Left ventricle myocardium inferior (tissue), 1 donor: ENCODE measurements at regions not wholly inside any gene's neighbourhood (a gene's known extent, or its start where the extent isn't known, plus 50 kb on each side); places are given as distances from the start of the nearest gene placed in this dataset.

Source experiments
- DNase-seq: peaks from one replicate; pipeline ENCODE4 v3.0.0-alpha.2; 2020
- H3K27ac ChIP-seq: fragments of 200-600 bp; replicated peaks from 2 replicates; pipeline ENCODE4 v1.8.0; 2021
- H3K27me3 ChIP-seq: fragments of 200-600 bp; 2 replicates; pipeline ENCODE4 v1.8.0; 2021; ENCODE audit warnings: low read depth
- H3K36me3 ChIP-seq: fragments of 200-600 bp; 2 replicates; pipeline ENCODE4 v1.8.0; 2021
- H3K4me1 ChIP-seq: fragments of 200-600 bp; 2 replicates; pipeline ENCODE4 v1.8.0; 2021
- H3K4me3 ChIP-seq: fragments of 200-600 bp; 2 replicates; pipeline ENCODE4 v1.8.0; 2021; ENCODE audit warnings: mild to moderate bottlenecking, moderate library complexity
- H3K9me3 ChIP-seq: fragments of 200-600 bp; replicated peaks from 2 replicates; pipeline ENCODE4 v1.8.0; 2021
- CTCF ChIP-seq: fragments of 200-600 bp; IDR thresholded peaks from 2 replicates; pipeline ENCODE4 v1.8.0; 2021; ENCODE audit warnings: antibody characterized with exemption, mild to moderate bottlenecking, borderline replicate concordance
- intact Hi-C: fragments of 100-400 bp; cut with micrococcal nuclease; formaldehyde crosslinking; loops from one replicate; pipeline ENCODE4 v1.11.0; 2022
- donor health status: DM: no; HTN: yes; CAD: no; lungs with severe emphysema.

GRCh38 chr15:77781151-77781945 is 148.6 kb upstream of the LINGO1 start:
- peaks cover 14% of the 10 kb centered on the region for H3K9me3 ChIP-seq
- peaks cover 18% of the 10 kb centered on the region for H3K27me3 ChIP-seq
- H3K4me1 ChIP-seq, result no peaks in the 10 kb centered on the region
- no peak overlapping the region for H3K4me3 ChIP-seq
- H3K27ac ChIP-seq, result no peak overlapping the region
- intact Hi-C loops, result no loop called here
- no peak for DNase-seq
- TF ChIP-seq CTCF, result no peak
- H3K36me3 ChIP-seq, result no peaks in the 10 kb centered on the region

DNA sequence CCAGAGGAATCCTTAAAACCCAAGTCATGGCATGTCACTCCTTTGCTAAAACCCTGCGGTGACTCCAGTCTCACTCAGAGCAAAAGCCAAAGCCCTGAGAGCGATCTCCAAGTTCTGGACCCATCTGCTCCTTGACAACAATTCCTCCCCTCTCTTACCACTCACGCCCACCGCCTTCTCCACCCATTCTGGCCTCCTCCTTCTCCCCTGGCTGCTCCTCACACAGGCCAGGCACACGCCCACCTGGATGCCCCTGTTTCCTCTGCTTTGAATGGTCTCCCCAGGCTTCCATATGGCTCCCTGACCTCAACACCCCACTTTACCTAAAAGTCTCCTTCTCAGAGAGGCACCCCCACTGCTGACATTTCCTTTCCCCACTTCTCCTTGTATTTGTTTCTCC is 146.1 kb upstream of the LINGO1 start:
- peaks cover 3% of the 10 kb centered on the region for H3K27me3 ChIP-seq
- intact Hi-C loops, result no loop called here
- no peak overlapping the region for H3K4me3 ChIP-seq
- no peak overlapping the region for H3K27ac ChIP-seq
- DNase-seq, result no peak
- no peaks in the 10 kb centered on the region for H3K36me3 ChIP-seq
- H3K9me3 ChIP-seq, result peaks cover 14% of the 10 kb centered on the region
- H3K4me1 ChIP-seq, result no peaks in the 10 kb centered on the region
- TF ChIP-seq CTCF, result no peak

- Histone ChIP-seq H3K9me3 (peaks cover 11% of the 10 kb centered on the region), H3K4me1 (no peaks in the 10 kb centered on the region), H3K4me3 (no peak overlapping the region), H3K27ac (no peak overlapping the region), H3K36me3 (no peaks in the 10 kb centered on the region), H3K27me3 (peaks cover 14% of the 10 kb centered on the region)
- intact Hi-C loops, result no loop called here
- DNase-seq, result no peak
- TF ChIP-seq CTCF, result no peak
Measured at GRCh38 chr15:77775837-77776236, 143.1 kb upstream of the LINGO1 start.

- no peak for TF ChIP-seq CTCF
- peaks cover 16% of the 10 kb centered on the region for H3K27me3 ChIP-seq
- no peaks in the 10 kb centered on the region for H3K36me3 ChIP-seq
- H3K4me3 ChIP-seq, result no peak overlapping the region
- no peak overlapping the region for H3K27ac ChIP-seq
- intact Hi-C loops, result no loop called here
- no peaks in the 10 kb centered on the region for H3K4me1 ChIP-seq
- peaks cover 6% of the 10 kb centered on the region for H3K9me3 ChIP-seq
- DNase-seq, result no peak
Measured at GRCh38 chr15:77775373-77775772, 142.7 kb upstream of the LINGO1 start.

- H3K4me3 ChIP-seq, result no peak overlapping the region
- DNase-seq, result no peak
- intact Hi-C loops, result no loop called here
- H3K36me3 ChIP-seq, result no peaks in the 10 kb centered on the region
- H3K9me3 ChIP-seq, result no peaks in the 10 kb centered on the region
- H3K4me1 ChIP-seq, result no peaks in the 10 kb centered on the region
- TF ChIP-seq CTCF, result no peak
- peaks cover 23% of the 10 kb centered on the region for H3K27me3 ChIP-seq
- no peak overlapping the region for H3K27ac ChIP-seq
Measured at GRCh38 chr15:77774350-77774749, 141.6 kb upstream of the LINGO1 start.
